ENCODE measurements at regions not wholly inside any gene's neighbourhood (a gene's known extent, or its start where the extent isn't known, plus 50 kb on each side); places are given as distances from the start of the nearest gene placed in this dataset.

DNA sequence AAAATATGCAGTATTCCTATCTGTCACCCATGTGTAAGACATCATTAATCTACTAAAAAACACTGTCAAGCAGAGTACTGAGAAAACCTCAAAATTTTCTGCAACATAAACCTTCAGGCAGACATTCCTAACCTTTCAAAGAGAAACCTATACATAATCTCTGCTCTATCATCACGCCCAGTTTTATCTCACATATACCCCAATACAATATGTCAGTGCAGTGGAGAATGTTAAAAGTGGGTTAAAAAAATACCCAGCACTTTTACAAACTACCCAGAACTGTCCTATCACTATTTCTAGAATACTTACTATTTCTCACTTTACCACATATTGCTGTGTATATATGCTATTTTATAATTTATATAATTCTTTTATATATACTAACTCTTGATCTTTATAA is 922.0 kb upstream of the SORCS1 start:
- TF ChIP-seq CTCF (conservative IDR thresholded peaks at IDR 0.05; ENCODE audit: low read length) (no peak), EZH2phosphoT487 (IDR thresholded peaks at IDR 0.05; ENCODE audit: borderline replicate concordance, low read depth, low read length) (no peak)

All from OCI-LY7 (cell line).